ENCODE measurements at regions not wholly inside any gene's neighbourhood (a gene's known extent, or its start where the extent isn't known, plus 50 kb on each side); places are given as distances from the start of the nearest gene placed in this dataset.

DNA sequence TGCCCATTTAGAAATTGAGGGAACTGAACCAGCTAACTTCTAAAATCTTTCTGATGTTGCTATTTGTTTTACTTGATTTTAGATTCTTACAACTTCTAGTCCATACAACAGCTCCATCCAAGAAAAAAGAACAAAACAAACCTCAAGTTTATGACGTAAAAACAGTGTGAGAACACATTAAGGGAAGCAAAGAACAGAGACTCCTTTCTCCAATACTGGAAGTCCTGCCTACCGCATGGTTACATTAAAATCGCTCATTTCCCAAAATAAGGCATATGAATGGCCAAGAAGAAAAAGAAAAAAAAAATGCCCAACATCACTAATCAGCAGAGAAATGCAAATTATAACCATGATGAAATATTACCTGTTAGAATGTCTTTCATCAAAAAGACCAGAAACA is 110.0 kb downstream of the TRIB2 start:
- DNase-seq (ENCODE audit: insufficient read length, low spot score), result no peak
- no peak for FAIRE-seq

DNA sequence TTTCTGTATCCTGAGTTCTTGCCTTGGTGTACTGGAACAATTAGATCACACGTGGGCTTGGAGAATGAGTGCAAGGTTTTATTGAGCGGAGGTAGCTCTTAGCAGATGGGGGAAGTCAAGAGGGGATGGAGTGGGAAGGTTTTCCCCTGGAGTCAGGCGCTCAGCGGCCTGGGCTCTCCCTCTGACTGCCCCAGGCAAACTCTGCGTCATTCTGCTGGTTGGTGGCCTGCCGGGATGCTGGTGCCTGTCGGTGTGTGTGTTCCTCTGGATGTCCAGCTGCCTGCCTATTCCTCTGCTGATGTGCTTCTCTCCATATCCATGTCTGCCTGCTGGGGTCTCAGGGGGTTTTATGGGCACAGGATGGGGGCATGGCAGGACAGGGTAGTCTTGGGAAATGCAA is 111.0 kb downstream of the TRIB2 start:
- FAIRE-seq, result no peak
- no peak for DNase-seq (ENCODE audit: insufficient read length, low spot score)

DNA sequence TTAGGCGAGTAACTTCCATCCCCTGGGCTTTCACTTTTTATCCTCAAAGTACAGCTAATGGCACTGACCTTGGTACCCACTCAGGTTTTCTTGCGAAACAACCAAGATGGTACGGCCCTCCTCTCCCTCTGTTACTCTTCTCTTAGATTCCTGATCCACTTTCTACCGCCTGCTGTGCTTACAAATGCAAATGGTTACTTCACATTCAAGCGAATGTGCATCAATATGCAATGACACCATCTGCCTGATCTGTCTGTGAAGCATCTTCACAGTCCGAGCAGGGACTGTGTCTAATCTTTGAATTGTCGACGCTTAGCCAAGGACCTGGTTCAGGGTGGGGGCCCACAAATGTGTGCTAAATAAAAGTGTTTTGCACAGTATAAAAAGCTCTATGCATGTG is 112.2 kb downstream of the TRIB2 start:
- FAIRE-seq (no peak), DNase-seq (ENCODE audit: insufficient read length, low spot score) (no peak)

DNA sequence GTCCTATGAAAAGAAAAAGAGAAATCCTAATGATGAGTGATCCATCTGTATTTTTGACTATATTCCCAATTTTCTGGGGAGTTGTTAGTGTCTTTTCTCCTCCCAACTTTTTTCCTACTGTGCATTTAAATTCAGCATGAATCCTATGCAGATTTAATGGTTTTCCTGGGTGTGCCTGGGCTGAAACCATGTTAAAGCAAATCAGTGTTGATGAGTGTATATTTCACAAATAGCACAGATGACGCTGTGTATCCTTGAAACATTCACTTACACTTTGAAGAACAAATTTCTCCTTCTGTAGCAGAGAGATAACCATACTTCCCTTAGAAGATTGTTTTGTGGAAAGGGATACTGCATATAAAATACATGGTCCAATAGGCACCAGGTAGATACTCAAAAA is 114.3 kb downstream of the TRIB2 start:
- FAIRE-seq (no peak), DNase-seq (ENCODE audit: insufficient read length, low spot score) (no peak)

DNA sequence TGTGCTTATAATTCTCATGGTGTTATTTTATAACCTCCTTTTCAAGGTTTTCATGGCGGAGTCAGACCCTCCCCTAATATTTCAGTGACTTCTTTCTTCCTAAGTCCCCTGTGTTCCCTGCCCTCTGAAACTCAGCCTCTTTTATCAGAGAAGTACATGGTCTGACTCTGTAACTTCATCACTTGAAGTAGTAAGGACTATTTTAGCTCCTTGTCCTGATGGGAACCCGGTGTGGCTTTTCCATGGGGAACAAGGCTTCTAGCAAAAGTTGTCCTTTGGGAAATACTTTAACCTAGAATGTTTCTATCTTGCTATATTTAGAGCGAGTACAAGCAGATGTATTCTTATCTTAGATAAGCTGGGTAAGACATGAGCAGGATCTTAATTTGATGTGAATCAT is 117.5 kb downstream of the TRIB2 start:
- FAIRE-seq (no peak), DNase-seq (ENCODE audit: insufficient read length, low spot score) (no peak)

DNA sequence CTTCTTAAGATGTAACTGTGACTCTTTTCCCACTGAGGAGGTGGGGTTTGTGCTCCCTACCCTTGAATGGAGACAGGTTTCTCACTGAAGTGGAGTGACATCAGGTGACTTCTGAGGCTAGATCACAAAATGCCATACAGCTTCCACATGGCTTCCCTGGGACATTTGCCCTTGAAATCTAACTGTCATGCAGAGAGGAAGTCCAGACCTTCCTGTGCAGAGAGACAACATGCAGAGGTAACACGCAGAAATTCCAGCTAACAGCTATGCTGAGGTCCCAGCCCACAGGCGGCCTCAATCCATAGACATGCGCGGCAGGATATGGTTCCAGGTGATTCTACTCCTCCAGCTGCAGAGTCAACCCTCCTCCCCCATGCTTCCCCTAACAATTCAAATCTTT is 119.0 kb downstream of the TRIB2 start:
- FAIRE-seq, result no peak
- DNase-seq (ENCODE audit: insufficient read length, low spot score), result no peak

DNA sequence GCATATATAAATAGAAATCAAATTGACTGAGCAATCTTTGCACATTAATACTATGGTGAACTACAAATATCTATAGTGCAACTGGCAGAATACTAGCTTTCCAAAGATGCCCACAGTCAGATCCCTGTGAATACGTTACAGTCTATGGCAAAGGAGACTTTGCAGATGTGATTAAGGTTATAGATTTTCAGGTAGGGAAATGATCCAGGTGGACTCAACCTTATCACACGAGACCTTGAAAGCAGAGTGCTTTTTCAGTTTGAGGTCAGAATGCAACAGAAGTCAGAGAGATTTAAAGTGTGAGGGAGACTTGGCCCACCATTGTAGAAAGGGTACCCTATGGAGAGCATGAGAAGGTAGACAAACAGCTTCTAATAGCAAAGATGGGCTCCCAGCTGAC is 122.6 kb downstream of the TRIB2 start:
- DNase-seq (ENCODE audit: insufficient read length, low spot score) (no peak), FAIRE-seq (no peak)

DNA sequence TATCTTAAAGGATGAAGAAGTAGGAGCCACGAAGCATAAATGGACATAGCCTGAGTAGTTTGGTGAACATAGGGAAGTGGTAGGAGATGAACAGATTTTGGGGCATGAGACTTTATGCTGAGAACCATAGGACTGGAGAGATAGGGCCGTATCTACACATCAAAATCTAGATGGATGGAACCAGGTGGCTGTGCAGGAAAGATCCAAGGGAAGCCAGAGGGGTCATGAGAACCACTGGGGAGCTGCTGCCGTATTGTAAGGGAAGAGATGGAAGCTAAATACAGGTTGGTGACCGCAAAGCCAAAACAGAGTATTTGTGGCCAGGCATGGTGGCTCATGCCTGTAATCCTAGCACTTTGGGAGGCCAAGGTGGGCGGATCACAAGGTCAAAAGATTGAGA is 124.3 kb downstream of the TRIB2 start:
- FAIRE-seq (no peak), DNase-seq (ENCODE audit: insufficient read length, low spot score) (no peak)

DNA sequence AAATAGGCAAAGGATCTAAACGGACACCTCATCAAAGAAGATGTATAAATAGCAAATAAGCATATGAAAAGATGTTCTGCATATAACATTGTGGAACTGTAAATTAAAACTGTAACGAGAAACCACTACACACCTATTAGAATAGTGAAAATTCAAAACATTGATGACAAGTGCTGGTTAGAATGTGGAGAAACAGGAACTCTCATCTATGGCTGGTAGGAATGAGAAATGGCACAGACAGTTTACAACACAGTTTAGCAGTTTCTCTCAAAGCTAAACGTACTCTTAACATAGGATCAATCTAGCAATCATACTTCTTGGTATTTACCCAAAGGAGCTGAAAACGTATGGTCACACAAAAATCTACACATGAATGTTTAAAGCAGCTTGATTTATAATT is 126.2 kb downstream of the TRIB2 start:
- DNase-seq (ENCODE audit: insufficient read length, low spot score) (no peak), FAIRE-seq (no peak)

DNA sequence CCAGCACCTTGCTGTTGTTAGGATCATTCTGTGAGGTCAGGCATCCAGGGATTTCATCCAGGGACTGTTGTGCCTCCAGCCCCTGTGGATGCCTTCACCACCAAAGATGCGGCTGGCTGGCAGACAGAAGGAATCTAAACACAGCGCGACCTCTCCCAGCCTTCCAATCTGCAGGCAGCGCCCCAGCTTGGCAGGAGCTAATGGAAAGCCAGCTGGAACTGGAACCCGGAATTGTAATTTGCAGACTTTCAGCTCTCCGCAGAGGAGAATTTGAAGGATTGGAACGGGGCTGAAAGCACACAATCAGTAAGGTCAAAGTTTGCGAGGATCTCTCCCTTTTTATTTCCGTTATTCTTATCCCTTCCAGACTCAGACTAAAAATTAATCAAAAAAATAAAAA is 127.8 kb downstream of the TRIB2 start:
- DNase-seq (ENCODE audit: insufficient read length, low spot score) (no peak), FAIRE-seq (no peak)

DNA sequence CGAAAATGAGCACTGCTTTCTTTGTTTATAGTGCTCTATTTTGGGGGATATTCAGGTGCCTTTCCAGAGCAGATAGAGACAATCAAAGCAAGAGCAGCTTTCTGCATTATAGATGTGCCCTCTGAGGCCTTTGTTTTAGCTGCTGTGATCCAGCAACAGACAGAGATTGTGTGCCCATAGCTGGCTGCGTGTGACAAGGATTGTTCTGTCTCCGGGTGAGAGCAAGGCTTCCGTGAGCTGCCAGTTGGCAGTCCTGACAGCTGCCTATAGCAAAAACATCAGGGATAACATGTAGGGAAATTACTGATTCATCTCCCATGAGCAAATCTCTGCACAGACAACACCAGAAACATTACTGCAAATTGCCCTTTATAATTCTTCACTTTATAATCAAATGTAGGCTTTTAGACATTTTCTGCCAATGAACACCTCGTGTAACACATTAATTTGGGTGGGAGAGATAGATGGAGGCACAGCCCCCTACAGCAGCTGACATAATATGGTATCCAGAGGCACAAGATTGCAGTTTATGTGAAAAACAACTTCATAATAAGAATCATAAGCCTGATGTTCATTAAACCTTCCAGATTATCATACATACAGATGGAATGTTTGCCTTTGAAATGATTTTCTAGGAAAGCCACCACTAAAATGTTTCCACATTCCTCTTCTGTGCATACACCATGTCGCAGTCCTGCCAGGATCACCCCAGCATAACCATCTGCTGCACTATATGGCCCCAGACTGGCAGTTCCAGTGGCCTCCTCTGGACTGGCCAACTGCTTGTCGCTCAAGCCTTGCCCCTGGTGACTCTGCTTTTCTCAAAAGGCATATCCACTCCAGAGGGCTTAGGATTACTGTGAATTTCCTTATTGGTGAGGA is 131.2 kb downstream of the TRIB2 start:
- DNase-seq (ENCODE audit: insufficient read length, low spot score), result no peak
- no peak for FAIRE-seq

DNA sequence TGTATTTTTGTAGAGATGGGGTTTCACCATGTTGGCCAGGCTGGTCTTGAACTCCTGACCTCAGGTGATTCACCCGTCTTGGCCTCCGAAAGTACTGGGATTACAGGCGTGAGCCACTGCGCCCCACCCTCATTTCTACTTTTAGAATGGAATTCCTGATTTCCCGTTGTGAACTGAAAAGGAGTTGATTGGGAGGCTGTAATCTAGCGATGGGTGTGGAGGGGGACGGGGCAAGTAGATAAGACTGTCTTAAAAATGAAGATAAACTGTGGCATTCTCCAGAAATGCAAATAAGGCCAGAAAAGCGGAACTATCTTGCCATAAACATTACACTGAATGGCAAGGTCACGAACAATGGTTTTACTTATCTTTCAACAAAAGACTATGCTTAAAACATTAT is 135.4 kb downstream of the TRIB2 start:
- no peak for FAIRE-seq
- no peak for DNase-seq (ENCODE audit: insufficient read length, low spot score)

DNA sequence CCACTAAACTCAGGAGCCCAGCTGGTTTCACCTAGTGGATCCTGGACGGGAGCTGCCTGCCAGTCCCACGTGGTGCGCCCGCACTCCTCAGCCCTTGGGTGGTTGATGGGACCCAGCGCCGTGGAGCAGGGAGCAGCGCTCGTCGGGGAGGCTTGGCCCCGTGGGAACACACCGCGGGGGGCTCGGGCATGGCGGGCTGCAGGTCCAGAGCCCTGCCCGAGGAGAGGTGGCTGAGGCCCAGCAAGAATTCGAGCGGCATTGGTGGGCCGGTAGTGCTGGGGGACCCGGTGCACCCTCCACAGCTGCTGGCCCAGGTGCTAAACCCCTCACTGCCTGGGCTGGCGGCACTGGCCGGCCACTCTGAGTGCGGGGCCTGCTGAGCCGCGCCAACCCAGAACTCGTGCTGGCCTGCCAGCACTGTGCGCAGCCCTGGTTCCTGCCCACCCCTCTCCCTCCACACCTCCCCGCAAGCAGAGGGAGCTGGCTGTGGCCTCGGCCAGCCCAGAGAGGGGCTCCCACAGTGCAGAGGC is 137.3 kb downstream of the TRIB2 start:
- FAIRE-seq, result no peak
- no peak for DNase-seq (ENCODE audit: insufficient read length, low spot score)

DNA sequence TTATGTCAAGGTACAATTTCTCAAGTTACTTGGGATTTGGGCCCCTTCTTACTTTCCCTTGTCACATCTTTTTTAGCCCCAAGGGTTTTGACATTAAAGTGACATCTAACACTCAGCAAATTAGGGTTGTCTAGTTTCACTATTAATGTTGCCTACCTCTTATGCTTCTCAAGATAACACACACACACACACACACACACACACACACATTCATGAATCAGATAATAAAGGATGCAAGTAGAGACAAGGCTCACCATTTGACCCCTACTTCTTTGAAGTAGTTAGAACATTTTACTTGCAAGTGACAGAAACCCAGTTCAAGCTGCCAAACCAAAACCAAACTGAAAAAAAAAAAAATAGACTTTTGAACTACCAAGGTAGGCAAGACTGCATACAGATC is 138.8 kb downstream of the TRIB2 start:
- DNase-seq (ENCODE audit: insufficient read length, low spot score), result no peak
- no peak for FAIRE-seq

DNA sequence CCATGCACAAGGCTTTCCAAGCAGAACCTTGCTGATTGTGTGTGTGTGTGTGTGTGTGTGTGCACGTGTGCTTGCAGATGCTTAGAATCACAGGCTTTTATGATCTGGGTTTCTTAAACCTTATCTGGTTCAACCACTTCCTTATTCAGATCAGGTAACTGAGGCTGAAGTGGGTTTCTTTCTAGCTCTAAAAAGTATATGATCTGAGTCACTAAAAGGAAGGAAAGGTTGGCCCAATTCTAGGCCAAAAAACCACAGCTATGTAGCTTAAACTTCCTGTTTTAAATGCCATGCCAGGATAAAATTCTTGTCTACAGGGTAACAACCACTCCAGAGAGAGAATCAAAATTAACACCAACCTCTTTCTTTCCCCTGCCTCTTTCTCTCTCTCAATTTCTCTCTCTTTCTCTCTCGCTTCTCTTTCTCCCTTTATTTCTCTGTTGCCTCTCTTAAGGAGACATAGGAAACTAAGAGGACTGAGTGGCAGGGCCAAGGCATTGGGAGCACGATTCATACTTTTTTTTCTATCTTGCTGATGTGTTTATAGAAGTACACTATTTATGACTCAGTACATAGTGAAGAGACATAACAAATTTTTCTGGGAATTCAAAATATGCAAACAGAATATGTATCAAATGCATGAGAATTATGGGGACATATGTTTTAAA is 140.3 kb downstream of the TRIB2 start:
- FAIRE-seq (no peak), DNase-seq (ENCODE audit: insufficient read length, low spot score) (peak; percentile 25)

DNA sequence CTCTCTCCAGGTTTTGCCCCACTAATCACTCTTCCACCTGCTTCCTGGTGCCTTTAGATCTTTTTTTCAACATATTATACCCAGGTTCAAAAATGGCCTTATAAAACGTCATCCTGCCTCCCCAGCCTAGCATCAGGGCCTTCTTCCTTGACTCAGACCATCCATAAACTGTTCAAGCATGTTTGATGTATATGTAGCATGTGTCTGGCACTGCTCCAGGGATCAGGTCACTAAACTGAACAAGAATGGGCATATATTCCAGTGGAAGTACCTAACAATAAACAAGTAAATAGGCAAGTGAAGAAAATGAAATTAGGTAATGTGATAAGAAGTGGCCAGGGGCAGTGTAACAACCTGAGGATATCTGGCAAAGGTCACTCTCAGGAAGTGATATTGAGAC is 141.2 kb downstream of the TRIB2 start:
- no peak for FAIRE-seq
- no peak for DNase-seq (ENCODE audit: insufficient read length, low spot score)

DNA sequence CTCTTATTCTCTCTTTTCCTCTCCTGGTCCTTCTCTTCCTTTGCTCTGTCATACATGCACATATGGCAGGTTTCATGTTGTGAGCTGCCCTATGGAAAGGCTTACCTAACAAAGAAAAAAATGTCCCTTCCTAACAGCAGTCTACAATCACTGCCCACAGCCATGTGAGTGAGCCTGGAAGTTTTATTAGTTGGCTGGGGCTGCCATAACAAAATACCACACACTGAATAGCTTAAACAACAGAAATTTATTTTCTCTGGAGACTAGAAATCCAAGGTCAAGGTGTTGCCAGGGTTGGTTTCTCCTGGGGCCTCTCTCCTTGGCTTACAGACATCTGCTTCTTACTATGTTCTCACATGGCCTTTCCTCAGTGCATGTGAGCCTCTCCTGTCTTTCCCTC is 142.1 kb downstream of the TRIB2 start:
- no peak for FAIRE-seq
- no peak for DNase-seq (ENCODE audit: insufficient read length, low spot score)

DNA sequence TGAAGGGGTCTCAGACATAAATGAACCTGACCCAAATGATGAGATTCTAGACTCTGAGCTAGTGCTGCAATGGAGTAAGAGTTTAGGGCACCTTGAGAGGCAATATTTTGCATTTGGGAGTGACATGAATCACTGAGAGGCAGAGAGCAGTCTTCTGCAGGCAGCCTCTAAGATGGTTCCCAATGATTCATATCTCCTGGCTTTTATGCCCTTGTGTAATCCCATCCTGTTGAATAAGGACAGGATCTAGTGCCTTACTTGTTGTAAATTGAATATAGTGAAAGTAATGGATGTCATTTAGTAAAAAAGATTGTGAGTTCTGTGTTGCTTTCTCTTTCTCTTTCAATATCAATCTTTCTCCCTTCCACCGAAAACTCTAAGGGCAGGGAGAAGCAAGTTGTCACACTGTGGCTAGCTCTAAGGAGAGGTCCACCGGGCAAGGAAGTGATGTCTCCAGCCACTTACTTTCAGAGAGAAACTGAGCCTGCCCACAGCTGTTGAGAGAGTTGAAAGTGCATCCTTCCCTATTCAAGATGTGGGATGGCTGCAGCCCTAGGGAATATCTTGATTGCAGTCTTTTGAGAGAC is 144.7 kb downstream of the TRIB2 start:
- FAIRE-seq (no peak), DNase-seq (ENCODE audit: insufficient read length, low spot score) (no peak)

DNA sequence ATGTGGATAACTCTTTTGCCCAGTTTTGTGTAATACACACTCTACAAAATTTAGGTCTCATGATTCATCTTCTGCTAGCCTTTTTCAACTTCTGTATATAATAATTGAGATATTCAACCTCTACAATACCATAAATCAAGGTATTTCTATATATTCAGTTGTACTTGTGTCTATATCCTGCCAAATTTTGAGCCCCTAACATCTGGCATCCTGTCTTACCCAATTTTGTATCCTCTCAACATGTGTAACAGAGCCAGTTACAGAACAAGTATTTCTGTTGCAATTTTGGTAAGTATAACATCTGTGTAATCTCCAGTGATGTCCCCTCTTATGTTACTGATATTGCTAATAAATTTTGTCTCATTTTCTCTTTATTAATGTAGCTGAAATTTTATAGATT is 145.8 kb downstream of the TRIB2 start:
- DNase-seq (ENCODE audit: insufficient read length, low spot score) (no peak), FAIRE-seq (no peak)

DNA sequence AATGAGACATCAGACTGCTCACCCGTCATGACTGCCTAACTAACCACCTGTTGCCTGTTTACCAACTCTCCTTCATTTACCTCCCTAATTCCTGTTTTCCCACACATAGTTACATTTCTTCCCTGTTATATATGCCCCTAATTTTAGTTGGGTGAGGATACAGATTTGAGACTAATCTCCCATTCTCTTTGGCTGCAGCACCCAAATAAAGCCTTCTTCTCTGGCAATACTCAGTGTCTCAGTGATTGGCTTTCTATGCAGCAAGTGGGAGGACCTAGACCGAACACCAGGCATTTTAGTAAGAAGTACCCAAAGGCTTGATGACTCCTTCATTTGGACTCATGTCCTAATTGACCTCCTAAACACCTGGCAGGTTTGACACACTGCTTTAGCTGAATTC is 147.2 kb downstream of the TRIB2 start:
- FAIRE-seq, result no peak

DNA sequence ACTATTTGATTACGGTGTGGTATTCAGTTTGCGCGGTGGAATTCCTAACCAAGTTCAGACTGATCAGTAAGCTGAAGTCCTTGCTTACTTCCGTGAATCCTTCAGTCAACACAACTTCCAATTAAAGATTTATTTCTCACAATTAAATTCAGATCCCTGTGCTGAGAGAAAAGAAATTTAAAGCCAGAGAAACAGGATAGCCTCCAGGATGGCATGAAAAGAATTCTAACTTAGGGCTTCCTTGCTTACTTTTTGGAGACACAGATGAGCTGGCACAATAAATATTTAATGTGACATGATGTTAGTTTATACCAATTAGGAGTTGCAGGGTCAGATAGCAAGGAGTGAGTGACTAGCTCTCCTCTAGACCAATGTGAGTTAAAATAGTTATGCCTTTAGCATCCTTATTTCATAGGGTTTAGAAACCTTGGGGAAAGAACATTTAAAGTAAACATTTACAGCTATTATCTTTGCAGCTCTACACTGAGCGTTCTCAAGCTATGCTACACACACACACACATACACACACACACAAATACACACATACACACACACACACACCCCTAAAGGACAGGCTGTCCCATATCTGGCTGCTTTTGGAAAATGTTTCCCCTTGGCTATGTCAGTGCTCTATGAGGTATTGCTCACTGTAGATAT is 151.0 kb downstream of the TRIB2 start:
- FAIRE-seq (no peak), DNase-seq (ENCODE audit: insufficient read length, low spot score) (no peak)

More for the DNA sequence above, 147.2 kb downstream of the TRIB2 start:
- DNase-seq (ENCODE audit: insufficient read length, low spot score), result no peak

All from HTR-8/SVneo (cell line).